SU-DHL-6 (cell line): ENCODE measurements at regions not wholly inside any gene's neighbourhood (a gene's known extent, or its start where the extent isn't known, plus 50 kb on each side); places are given as distances from the start of the nearest gene placed in this dataset.

Experiments used
- CTCF ChIP-seq: fragments of 200-600 bp; sonication (generic); IDR thresholded peaks from one replicate; pipeline ENCODE4 v1.5.1; 2017; ENCODE audit warnings: antibody characterized with exemption, mild to moderate bottlenecking, low read length, moderate library complexity; ENCODE audit not compliant: insufficient read depth, poor library complexity, severe bottlenecking
- EZH2phosphoT487 ChIP-seq: fragments of 200-600 bp; sonication (generic), shearing (Covaris generic); conservative IDR thresholded peaks from 2 replicates; pipeline ENCODE4 v1.6.1; 2018; ENCODE audit warnings: mild to moderate bottlenecking, antibody characterized with exemption, low read length, moderate library complexity, mixed read lengths

- TF ChIP-seq CTCF (no peak), EZH2phosphoT487 (no peak)
Measured at GRCh38 chr21:16855164-16855667, 657.6 kb upstream of the CXADR start.
